22Rv1 (cell line): ENCODE measurements at regions not wholly inside any gene's neighbourhood (a gene's known extent, or its start where the extent isn't known, plus 50 kb on each side); places are given as distances from the start of the nearest gene placed in this dataset.

ENCODE experiments used
- ZFX ChIP-seq: fragments of 450-650 bp; IDR thresholded peaks from 2 replicates; pipeline ENCODE4 v1.6.1; 2017; ENCODE audit warnings: antibody characterized with exemption, borderline replicate concordance
- TF ChIP-seq, protein P1 (sequence below): fragments of 450-650 bp; IDR thresholded peaks from 2 replicates; pipeline ENCODE4 v1.5.1; 2017; ENCODE audit warnings: mild to moderate bottlenecking

DNA sequence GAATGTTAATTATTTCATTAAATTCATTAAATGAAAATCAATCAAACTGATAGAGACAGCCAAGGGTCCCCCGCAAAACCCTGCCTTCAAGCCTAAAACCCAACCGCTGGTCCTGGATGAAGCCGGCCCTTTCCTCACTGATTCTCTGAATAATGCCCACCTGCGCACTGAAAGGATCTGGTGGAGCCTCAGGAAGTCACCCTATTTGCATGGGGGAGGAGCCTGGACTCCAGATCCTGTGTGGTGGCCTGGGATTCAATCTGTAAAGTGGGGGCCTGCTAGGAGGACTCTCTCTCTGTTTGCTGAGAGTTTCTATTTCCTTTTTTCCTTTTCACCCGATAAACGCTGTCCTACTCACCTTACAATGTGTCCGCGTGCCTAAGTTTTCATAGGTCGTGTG, 97.9 kb upstream of the ADAMTS3 start:
- TF ChIP-seq, protein P1, sequence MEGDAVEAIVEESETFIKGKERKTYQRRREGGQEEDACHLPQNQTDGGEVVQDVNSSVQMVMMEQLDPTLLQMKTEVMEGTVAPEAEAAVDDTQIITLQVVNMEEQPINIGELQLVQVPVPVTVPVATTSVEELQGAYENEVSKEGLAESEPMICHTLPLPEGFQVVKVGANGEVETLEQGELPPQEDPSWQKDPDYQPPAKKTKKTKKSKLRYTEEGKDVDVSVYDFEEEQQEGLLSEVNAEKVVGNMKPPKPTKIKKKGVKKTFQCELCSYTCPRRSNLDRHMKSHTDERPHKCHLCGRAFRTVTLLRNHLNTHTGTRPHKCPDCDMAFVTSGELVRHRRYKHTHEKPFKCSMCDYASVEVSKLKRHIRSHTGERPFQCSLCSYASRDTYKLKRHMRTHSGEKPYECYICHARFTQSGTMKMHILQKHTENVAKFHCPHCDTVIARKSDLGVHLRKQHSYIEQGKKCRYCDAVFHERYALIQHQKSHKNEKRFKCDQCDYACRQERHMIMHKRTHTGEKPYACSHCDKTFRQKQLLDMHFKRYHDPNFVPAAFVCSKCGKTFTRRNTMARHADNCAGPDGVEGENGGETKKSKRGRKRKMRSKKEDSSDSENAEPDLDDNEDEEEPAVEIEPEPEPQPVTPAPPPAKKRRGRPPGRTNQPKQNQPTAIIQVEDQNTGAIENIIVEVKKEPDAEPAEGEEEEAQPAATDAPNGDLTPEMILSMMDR, result no peak
- no peak for TF ChIP-seq ZFX
